SK-N-SH (cell line): ENCODE measurements at regions not wholly inside any gene's neighbourhood (a gene's known extent, or its start where the extent isn't known, plus 50 kb on each side); places are given as distances from the start of the nearest gene placed in this dataset.

Experiments
- CTCF ChIA-PET: fragments of 300-600, 350-600 bp; formaldehyde crosslinking; extraction: SDS; loops from one replicate; lab custom pipeline; 2021; lab: Yijun Ruan, JAX
- POLR2A ChIA-PET: fragments of 350-600 bp; sonication (Branson Sonifier 250); formaldehyde crosslinking; extraction: SDS; loops from one replicate; lab custom pipeline; 2020; ENCODE audit warnings: antibody characterized with exemption, inconsistent platforms; lab: Yijun Ruan, JAX
- DNase-seq: peaks from one replicate; pipeline ENCODE4 v3.0.0; 2012
- H2AFZ ChIP-seq: fragments of 200-600 bp; sonication (generic); 2 replicates; pipeline ENCODE4 v1.8.1; 2016; ENCODE audit warnings: antibody characterized with exemption, mild to moderate bottlenecking, low read depth
- H3F3A ChIP-seq: fragments of 200-600 bp; sonication (generic); replicated peaks from 2 replicates; pipeline ENCODE3; 2016; ENCODE audit warnings: antibody characterized with exemption, mild to moderate bottlenecking; ENCODE audit not compliant: insufficient read depth
- H3K27ac ChIP-seq, 2 experiments: fragments of 200-500 bp in 1 of 2; fragments of 200-600 bp in 1 of 2; sonication (Bioruptor generic) in 1 of 2; sonication (generic), shearing (Covaris generic) in 1 of 2; 2 replicates each; pipeline versions ENCODE4 v1.5.1 to v1.6.1; 2014 to 2016; ENCODE audit warnings: low read depth in 2 of 2, inconsistent platforms in 1 of 2, low read length in 1 of 2, mild to moderate bottlenecking in 1 of 2, mixed read lengths in 1 of 2
- H3K27me3 ChIP-seq: fragments of 200-600 bp; sonication (generic), shearing (Covaris generic); 2 replicates; pipeline ENCODE4 v1.6.1; 2016; ENCODE audit warnings: mixed run types; ENCODE audit not compliant: insufficient read depth
- H3K36me3 ChIP-seq, 2 experiments: fragments of 200-500 bp in 1 of 2; fragments of 200-600 bp in 1 of 2; sonication (Bioruptor generic) in 1 of 2; sonication (generic) in 1 of 2; replicated peaks in 1 of 2; 2 replicates each; pipeline versions ENCODE3 to v1.5.1; 2014 to 2016; ENCODE audit warnings: low read length in 1 of 2, mild to moderate bottlenecking in 1 of 2; ENCODE audit not compliant: insufficient read depth in 2 of 2, control insufficient read depth in 1 of 2
- H3K4me1 ChIP-seq, 2 experiments: fragments of 200-500 bp in 1 of 2; fragments of 200-600 bp in 1 of 2; sonication (Bioruptor generic) in 1 of 2; sonication (generic), shearing (Covaris generic) in 1 of 2; 2 replicates each; pipeline versions ENCODE4 v1.5.1 to v1.6.1; 2014 to 2016; ENCODE audit warnings: low read depth in 1 of 2, low read length in 1 of 2, mixed run types in 1 of 2; ENCODE audit not compliant: insufficient read depth in 2 of 2, control insufficient read depth in 1 of 2
- H3K4me2 ChIP-seq: fragments of 200-600 bp; sonication (generic), shearing (Covaris generic); 2 replicates; pipeline ENCODE4 v1.6.1; 2017; ENCODE audit warnings: mixed run types
- H3K4me3 ChIP-seq, 2 experiments: fragments of 200-500 bp in 1 of 2; fragments of 200-600 bp in 1 of 2; sonication (Bioruptor generic) in 1 of 2; sonication (generic), shearing (Covaris generic) in 1 of 2; 2 replicates each; pipeline versions ENCODE4 v1.5.1 to v1.8.1; 2014 to 2016; ENCODE audit warnings: low read depth in 2 of 2, inconsistent platforms in 1 of 2, low read length in 1 of 2, mild to moderate bottlenecking in 1 of 2, mixed read lengths in 1 of 2, moderate library complexity in 1 of 2
- H3K79me2 ChIP-seq: fragments of 200-600 bp; sonication (generic); 2 replicates; pipeline ENCODE4 v1.8.1; 2017; ENCODE audit warnings: mild to moderate bottlenecking; ENCODE audit not compliant: insufficient read depth
- H3K9ac ChIP-seq: fragments of 200-600 bp; sonication (generic); 2 replicates; pipeline ENCODE4 v1.6.1; 2017; ENCODE audit warnings: mixed run types
- H3K9me2 ChIP-seq: fragments of 200-600 bp; sonication (generic); 2 replicates; pipeline ENCODE4 v1.6.1; 2017; ENCODE audit warnings: mixed run types
- H3K9me3 ChIP-seq: fragments of 200-600 bp; sonication (generic); 2 replicates; pipeline ENCODE4 v1.6.1; 2017; ENCODE audit warnings: mixed run types, mild to moderate bottlenecking, moderate library complexity
- H4K20me1 ChIP-seq: fragments of 200-600 bp; sonication (generic); 2 replicates; pipeline ENCODE4 v1.6.1; 2017; ENCODE audit warnings: mild to moderate bottlenecking, mixed run types; ENCODE audit not compliant: insufficient read depth
- CHD2 ChIP-seq: fragments of 150-350 bp; IDR thresholded peaks from 2 replicates; pipeline ENCODE4 v1.6.1; 2018; ENCODE audit warnings: low read length; ENCODE audit not compliant: partially characterized antibody
- ELF1 ChIP-seq: IDR thresholded peaks from 2 replicates; pipeline ENCODE4 v1.4.0; 2012
- EP300 ChIP-seq, 2 experiments: IDR thresholded peaks; 2 replicates each; pipeline versions ENCODE4 v1.4.0 to v1.6.1; 2012; ENCODE audit warnings: borderline replicate concordance in 1 of 2, low read depth in 1 of 2, low read length in 1 of 2
- FOSL2 ChIP-seq: IDR thresholded peaks from 2 replicates; pipeline ENCODE4 v1.4.0; 2012; ENCODE audit warnings: low read depth, mild to moderate bottlenecking, moderate library complexity, borderline replicate concordance
- FOXM1 ChIP-seq: IDR thresholded peaks from 2 replicates; pipeline ENCODE4 v1.4.0; 2012; ENCODE audit warnings: low read depth, mild to moderate bottlenecking
- GATA2 ChIP-seq: sonication (generic); formaldehyde crosslinking; IDR thresholded peaks from 2 replicates; pipeline ENCODE4 v1.5.0; 2020; ENCODE audit warnings: mild to moderate bottlenecking, missing genetic modification reagents
- NRF1 ChIP-seq: IDR thresholded peaks from 2 replicates; pipeline ENCODE4 v1.6.1; 2012; ENCODE audit warnings: low read depth, mild to moderate bottlenecking, low read length
- RAD21 ChIP-seq: IDR thresholded peaks from 2 replicates; pipeline ENCODE4 v1.6.1; 2012; ENCODE audit warnings: mild to moderate bottlenecking, low read length
- RCOR1 ChIP-seq: fragments of 150-350 bp; IDR thresholded peaks from 2 replicates; pipeline ENCODE4 v1.6.1; 2017; ENCODE audit warnings: antibody characterized with exemption, low read length
- RFX5 ChIP-seq: IDR thresholded peaks from 2 replicates; pipeline ENCODE4 v1.6.1; 2012; ENCODE audit warnings: mild to moderate bottlenecking, improper control_type of control experiment, low read length
- RXRA ChIP-seq: IDR thresholded peaks from 2 replicates; pipeline ENCODE4 v1.4.0; 2012; ENCODE audit warnings: low read depth, mild to moderate bottlenecking, borderline replicate concordance
- TAF1 ChIP-seq: IDR thresholded peaks from 2 replicates; pipeline ENCODE4 v1.6.1; 2012; ENCODE audit warnings: low read depth, mild to moderate bottlenecking, low read length, moderate library complexity, borderline replicate concordance
- TEAD4 ChIP-seq: IDR thresholded peaks from 2 replicates; pipeline ENCODE4 v1.4.0; 2012; ENCODE audit warnings: mild to moderate bottlenecking, borderline replicate concordance; ENCODE audit not compliant: insufficient read depth
- USF2 ChIP-seq: fragments of 150-350 bp; IDR thresholded peaks from 2 replicates; pipeline ENCODE4 v1.6.1; 2017; ENCODE audit warnings: antibody characterized with exemption, low read length, low read depth, borderline replicate concordance
- ZBTB33 ChIP-seq: IDR thresholded peaks from 2 replicates; pipeline ENCODE4 v1.4.0; 2012; ENCODE audit warnings: low read depth, borderline replicate concordance
- WGBS: methylation state at CpG from one replicate; pipeline ENCODE4 v1.1.6; 2017; ENCODE audit warnings: low lambda C conversion rate; 5-methylcytosine and 5-hydroxymethylcytosine counted together
- TF ChIP-seq, protein P1 (sequence below): IDR thresholded peaks from 2 replicates; pipeline ENCODE4; 2012
- TF ChIP-seq, protein P2 (sequence below): fragments of 150-350 bp; IDR thresholded peaks from 2 replicates; pipeline ENCODE4 v1.6.1; 2016; ENCODE audit warnings: mild to moderate bottlenecking, low read depth, low read length
- TF ChIP-seq, protein P3 (sequence below): fragments of 200-600 bp; sonication (generic); IDR thresholded peaks from 2 replicates; pipeline ENCODE4 v1.6.1; 2017; ENCODE audit warnings: antibody characterized with exemption, mild to moderate bottlenecking, moderate library complexity

- CTCF ChIA-PET, result interaction anchor here (0.6 to 1.4 kb wide), 5 partner anchors 33 to 253 kb away, joined by 3 to 5 read pairs (median 4); no protein-coding TSS in a partner anchor
- no peaks in the 10 kb centered on the region; the same call in 1 of the 2 replicates for H3K27me3 ChIP-seq
- 43% methylated on average over 8 of the region's 8 CpGs for WGBS
Observed at GRCh38 chr17:79341816-79342215, 267.2 kb downstream of the ENGASE start.

DNA sequence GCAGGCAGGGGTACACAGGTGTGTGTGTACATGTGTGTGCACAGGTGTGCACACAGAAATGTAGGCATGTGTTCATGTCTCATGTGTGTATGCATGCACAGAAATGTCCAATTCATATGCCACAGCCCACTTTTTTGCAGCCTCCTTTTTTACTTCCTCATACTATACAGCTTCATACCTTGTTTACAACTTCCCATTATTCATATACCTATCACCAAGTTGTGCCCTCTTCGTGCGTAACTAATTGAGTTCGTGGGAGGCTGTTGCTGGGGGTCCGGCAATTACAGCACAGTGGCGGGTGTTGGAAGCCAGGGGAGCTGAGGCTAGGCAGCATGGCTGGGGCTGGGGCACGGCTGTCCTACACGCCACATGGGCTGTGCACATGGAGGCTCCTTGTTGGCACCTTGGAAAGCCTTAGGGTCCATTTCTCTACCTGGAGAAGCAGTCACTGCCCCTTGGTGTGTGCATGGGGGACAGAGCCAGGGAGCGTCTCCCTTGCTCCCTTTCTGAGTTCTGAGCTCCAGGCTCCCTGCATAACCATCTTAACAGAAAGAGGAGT, 266.7 kb downstream of the ENGASE start:
- H3F3A ChIP-seq, result no peaks in the 10 kb centered on the region
- no peaks in the 10 kb centered on the region for H3K36me3 ChIP-seq
- no peak overlapping the region for H3K4me3 ChIP-seq
- no peak overlapping the region for H3K27ac ChIP-seq
- no peaks in the 10 kb centered on the region for H3K9me2 ChIP-seq
- no peaks in the 10 kb centered on the region for H4K20me1 ChIP-seq
- ChIA-PET POLR2A (no interaction called here), CTCF (interaction anchor here (0.6 to 1.4 kb wide), 6 partner anchors 33 to 252 kb away, joined by 3 to 5 read pairs (median 4); no protein-coding TSS in a partner anchor)
- no peak for DNase-seq
- no peaks in the 10 kb centered on the region for H3K79me2 ChIP-seq
- WGBS, result 54% methylated on average over 8 of the region's 8 CpGs
- H2AFZ ChIP-seq, result no peak overlapping the region
- no peaks in the 10 kb centered on the region; the same call in 1 of the 2 replicates for H3K27me3 ChIP-seq
- no peaks in the 10 kb centered on the region for H3K4me1 ChIP-seq
- H3K9me3 ChIP-seq, result no peaks in the 10 kb centered on the region
- H3K9ac ChIP-seq, result no peak overlapping the region
- H3K4me2 ChIP-seq, result no peak overlapping the region
- TF ChIP-seq RAD21 (no peak), ZBTB33 (no peak), CHD2 (no peak), FOSL2 (no peak), RXRA (no peak), RFX5 (no peak), USF2 (no peak), TAF1 (no peak)
- TF ChIP-seq, protein P1, sequence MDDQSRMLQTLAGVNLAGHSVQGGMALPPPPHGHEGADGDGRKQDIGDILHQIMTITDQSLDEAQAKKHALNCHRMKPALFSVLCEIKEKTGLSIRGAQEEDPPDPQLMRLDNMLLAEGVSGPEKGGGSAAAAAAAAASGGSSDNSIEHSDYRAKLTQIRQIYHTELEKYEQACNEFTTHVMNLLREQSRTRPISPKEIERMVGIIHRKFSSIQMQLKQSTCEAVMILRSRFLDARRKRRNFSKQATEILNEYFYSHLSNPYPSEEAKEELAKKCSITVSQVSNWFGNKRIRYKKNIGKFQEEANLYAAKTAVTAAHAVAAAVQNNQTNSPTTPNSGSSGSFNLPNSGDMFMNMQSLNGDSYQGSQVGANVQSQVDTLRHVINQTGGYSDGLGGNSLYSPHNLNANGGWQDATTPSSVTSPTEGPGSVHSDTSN, result no peak

More at GRCh38 chr17:79341816-79342215, 267.2 kb downstream of the ENGASE start:
- Histone ChIP-seq H3K9me3 (no peaks in the 10 kb centered on the region), H2AFZ (no peak overlapping the region), H4K20me1 (no peaks in the 10 kb centered on the region), H3F3A (no peaks in the 10 kb centered on the region), H3K4me3 (no peak overlapping the region), H3K4me1 (no peaks in the 10 kb centered on the region), H3K79me2 (no peaks in the 10 kb centered on the region), H3K36me3 (no peaks in the 10 kb centered on the region), H3K27ac (no peak overlapping the region)
- TF ChIP-seq FOXM1, result no peak
- TF ChIP-seq, protein P2, sequence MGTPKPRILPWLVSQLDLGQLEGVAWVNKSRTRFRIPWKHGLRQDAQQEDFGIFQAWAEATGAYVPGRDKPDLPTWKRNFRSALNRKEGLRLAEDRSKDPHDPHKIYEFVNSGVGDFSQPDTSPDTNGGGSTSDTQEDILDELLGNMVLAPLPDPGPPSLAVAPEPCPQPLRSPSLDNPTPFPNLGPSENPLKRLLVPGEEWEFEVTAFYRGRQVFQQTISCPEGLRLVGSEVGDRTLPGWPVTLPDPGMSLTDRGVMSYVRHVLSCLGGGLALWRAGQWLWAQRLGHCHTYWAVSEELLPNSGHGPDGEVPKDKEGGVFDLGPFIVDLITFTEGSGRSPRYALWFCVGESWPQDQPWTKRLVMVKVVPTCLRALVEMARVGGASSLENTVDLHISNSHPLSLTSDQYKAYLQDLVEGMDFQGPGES, result no peak
- no peak for TF ChIP-seq TAF1
- TF ChIP-seq RCOR1, result no peak
- no peak for TF ChIP-seq USF2
- TF ChIP-seq ELF1, result no peak
- TF ChIP-seq GATA2 (CRISPR knock-in tag), result no peak
- TF ChIP-seq, protein P3, sequence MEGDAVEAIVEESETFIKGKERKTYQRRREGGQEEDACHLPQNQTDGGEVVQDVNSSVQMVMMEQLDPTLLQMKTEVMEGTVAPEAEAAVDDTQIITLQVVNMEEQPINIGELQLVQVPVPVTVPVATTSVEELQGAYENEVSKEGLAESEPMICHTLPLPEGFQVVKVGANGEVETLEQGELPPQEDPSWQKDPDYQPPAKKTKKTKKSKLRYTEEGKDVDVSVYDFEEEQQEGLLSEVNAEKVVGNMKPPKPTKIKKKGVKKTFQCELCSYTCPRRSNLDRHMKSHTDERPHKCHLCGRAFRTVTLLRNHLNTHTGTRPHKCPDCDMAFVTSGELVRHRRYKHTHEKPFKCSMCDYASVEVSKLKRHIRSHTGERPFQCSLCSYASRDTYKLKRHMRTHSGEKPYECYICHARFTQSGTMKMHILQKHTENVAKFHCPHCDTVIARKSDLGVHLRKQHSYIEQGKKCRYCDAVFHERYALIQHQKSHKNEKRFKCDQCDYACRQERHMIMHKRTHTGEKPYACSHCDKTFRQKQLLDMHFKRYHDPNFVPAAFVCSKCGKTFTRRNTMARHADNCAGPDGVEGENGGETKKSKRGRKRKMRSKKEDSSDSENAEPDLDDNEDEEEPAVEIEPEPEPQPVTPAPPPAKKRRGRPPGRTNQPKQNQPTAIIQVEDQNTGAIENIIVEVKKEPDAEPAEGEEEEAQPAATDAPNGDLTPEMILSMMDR, result no peak
- TF ChIP-seq TEAD4, result no peak
- TF ChIP-seq EP300 (IDR thresholded peaks at IDR 0.05; ENCODE audit: borderline replicate concordance in 1 of 2, low read depth in 1 of 2, low read length in 1 of 2), result no peak
- no peak for TF ChIP-seq NRF1
- TF ChIP-seq RXRA, result no peak
- TF ChIP-seq, all 33 proteins: peak for 0
- no peaks in the 10 kb centered on the region for H3K9me2 ChIP-seq
- no peak for DNase-seq
- POLR2A ChIA-PET, result no interaction called here
- no peak overlapping the region for H3K9ac ChIP-seq
- no peak overlapping the region for H3K4me2 ChIP-seq
